HepG2 (cell line): ENCODE measurements at regions not wholly inside any gene's neighbourhood (a gene's known extent, or its start where the extent isn't known, plus 50 kb on each side); places are given as distances from the start of the nearest gene placed in this dataset.

ENCODE experiments used
- ATAC-seq: fragments of 200-7000 bp; cut with Tn5 transposase; 3 replicates; pipeline ENCODE4 v1.9.1; 2020; ENCODE audit warnings: mild to moderate bottlenecking, moderate library complexity
- BruUV-seq: library from RNA; stranded (reverse); fragments of 400-500 nt; replicated peaks from 2 replicates; lab custom pipeline; 2021; lab: Mats Ljungman, UMichigan
- CTCF ChIA-PET: fragments of 300-600 bp; formaldehyde crosslinking; extraction: SDS; loops from one replicate; lab custom pipeline; 2021; ENCODE audit warnings: low total read pairs, inconsistent platforms, low intra/inter-chr PET ratio; lab: Yijun Ruan, JAX
- POLR2A ChIA-PET: fragments of 350-600 bp; sonication (Branson Sonifier 250); formaldehyde crosslinking; loops from one replicate; lab custom pipeline; 2020; ENCODE audit warnings: antibody characterized with exemption, inconsistent platforms; lab: Yijun Ruan, JAX
- DNase-seq: peaks from one replicate; pipeline ENCODE4 v3.0.0-alpha.2; 2015; ENCODE audit warnings: low spot score
- FAIRE-seq: peaks from 3 replicates; lab custom pipeline; 2011; peaks lifted over from hg19 to GRCh38; lab: Jason Lieb, UNC
- H2AFZ ChIP-seq: one replicate; pipeline ENCODE4 v1.6.1; 2011; ENCODE audit warnings: low read length, inconsistent platforms
- H3K27ac ChIP-seq: fragments of 300-600 bp; 3 replicates; pipeline ENCODE4 v1.8.0; 2011; ENCODE audit warnings: mixed run types, mild to moderate bottlenecking, mixed read lengths, low read length, inconsistent platforms; ENCODE audit not compliant: insufficient read depth; ENCODE audit errors: extremely low read length
- H3K27me3 ChIP-seq, 2 experiments: fragments of 200-600 bp in 1 of 2; 2 replicates in 1 of 2; 3 replicates in 1 of 2; pipeline versions ENCODE4 v1.6.0 to v1.8.0; 2011; ENCODE audit warnings: low read length in 2 of 2, mild to moderate bottlenecking in 2 of 2, moderate library complexity in 2 of 2, inconsistent platforms in 1 of 2; ENCODE audit not compliant: insufficient read depth in 2 of 2, control insufficient read depth in 1 of 2
- H3K36me3 ChIP-seq, 2 experiments: fragments of 200-600 bp in 1 of 2; replicated peaks in 1 of 2; 2 replicates in 1 of 2; 3 replicates in 1 of 2; pipeline versions ENCODE4 v1.5.1 to v1.8.0; 2011; ENCODE audit warnings: low read length in 2 of 2, inconsistent platforms in 1 of 2; ENCODE audit not compliant: insufficient read depth in 2 of 2, control insufficient read depth in 1 of 2
- H3K4me1 ChIP-seq: 2 replicates; pipeline ENCODE4 v1.5.1; 2012; ENCODE audit warnings: low read length, inconsistent platforms; ENCODE audit not compliant: insufficient read depth
- H3K4me2 ChIP-seq: 2 replicates; pipeline ENCODE4 v1.6.0; 2011; ENCODE audit warnings: low read depth, low read length, inconsistent platforms
- H3K4me3 ChIP-seq, 3 experiments: fragments of 200-600 bp in 1 of 3; sonication (generic), shearing (Covaris generic) in 1 of 3; replicated peaks in 1 of 3; 2 replicates each; pipeline ENCODE4 v1.5.1; 2011 to 2016; ENCODE audit warnings: low read length in 3 of 3, inconsistent platforms in 2 of 3, low read depth in 2 of 3, mild to moderate bottlenecking in 2 of 3, control low read depth in 1 of 3, mixed read lengths in 1 of 3; ENCODE audit not compliant: insufficient read depth in 1 of 3
- H3K79me2 ChIP-seq: one replicate; pipeline ENCODE4 v1.6.1; 2011; ENCODE audit warnings: low read length, inconsistent platforms; ENCODE audit not compliant: insufficient read depth
- H3K9ac ChIP-seq: 2 replicates; pipeline ENCODE4 v1.6.0; 2011; ENCODE audit warnings: mild to moderate bottlenecking, low read depth, low read length, inconsistent platforms; ENCODE audit not compliant: insufficient read depth
- H3K9me3 ChIP-seq: 2 replicates; pipeline ENCODE4 v1.5.1; 2012; ENCODE audit warnings: mild to moderate bottlenecking, low read length
- H4K20me1 ChIP-seq: 2 replicates; pipeline ENCODE4 v1.6.0; 2011; ENCODE audit warnings: inconsistent platforms, mild to moderate bottlenecking, low read length, moderate library complexity; ENCODE audit not compliant: insufficient read depth
- MIER3 ChIP-seq: IDR thresholded peaks from 2 replicates; pipeline ENCODE4 v1.6.1; 2016; ENCODE audit warnings: missing compliant biosample characterization, borderline replicate concordance
- NCOA5 ChIP-seq: sonication (generic); formaldehyde crosslinking; IDR thresholded peaks from 2 replicates; pipeline ENCODE4 v1.4.0; 2020; ENCODE audit warnings: missing genetic modification reagents
- SKI ChIP-seq: fragments of 450-650 bp; IDR thresholded peaks from one replicate; pipeline ENCODE4 v1.6.1; 2018; ENCODE audit warnings: mild to moderate bottlenecking; ENCODE audit not compliant: partially characterized antibody
- SRF ChIP-seq: IDR thresholded peaks from 2 replicates; pipeline ENCODE4 v1.6.1; 2011; ENCODE audit warnings: mild to moderate bottlenecking, low read depth, low read length, moderate library complexity
- TCF7L2 ChIP-seq: IDR thresholded peaks from 2 replicates; pipeline ENCODE4 v1.6.1; 2011; ENCODE audit warnings: mild to moderate bottlenecking, low read depth, low read length, moderate library complexity
- THAP11 ChIP-seq: IDR thresholded peaks from 2 replicates; pipeline ENCODE4 v1.6.1; 2016; ENCODE audit warnings: missing biosample characterization, missing genetic modification reagents
- ZBTB21 ChIP-seq: sonication (generic); formaldehyde crosslinking; IDR thresholded peaks from 2 replicates; pipeline ENCODE4 v1.4.0; 2020; ENCODE audit warnings: missing genetic modification reagents
- ZEB1 ChIP-seq: IDR thresholded peaks from 2 replicates; pipeline ENCODE4 v1.6.1; 2012; ENCODE audit warnings: mild to moderate bottlenecking, low read depth, inconsistent platforms; ENCODE audit not compliant: insufficient replicate concordance
- ZKSCAN5 ChIP-seq: sonication (generic); formaldehyde crosslinking; IDR thresholded peaks from 2 replicates; pipeline ENCODE4 v1.5.1; 2020; ENCODE audit warnings: mild to moderate bottlenecking, missing genetic modification reagents
- ZNF205 ChIP-seq: IDR thresholded peaks from 2 replicates; pipeline ENCODE4 v1.6.1; 2018; ENCODE audit warnings: missing biosample characterization, missing genetic modification reagents
- ZNF350 ChIP-seq: sonication (generic); formaldehyde crosslinking; IDR thresholded peaks from 2 replicates; pipeline ENCODE4 v1.4.0; 2020; ENCODE audit warnings: mild to moderate bottlenecking, low read depth, missing genetic modification reagents, borderline replicate concordance
- ZNF562 ChIP-seq: sonication (generic); formaldehyde crosslinking; IDR thresholded peaks from 2 replicates; pipeline ENCODE4 v1.8.0; 2022; ENCODE audit warnings: missing genetic modification reagents, borderline replicate concordance
- ZSCAN21 ChIP-seq: sonication (generic); formaldehyde crosslinking; IDR thresholded peaks from 2 replicates; pipeline ENCODE4 v1.8.0; 2022; ENCODE audit warnings: mild to moderate bottlenecking, missing genetic modification reagents, moderate library complexity, borderline replicate concordance
- ZSCAN31 ChIP-seq: sonication (generic); formaldehyde crosslinking; IDR thresholded peaks from 2 replicates; pipeline ENCODE4 v1.5.0; 2020; ENCODE audit warnings: low read depth, mild to moderate bottlenecking, missing genetic modification reagents
- in situ Hi-C: cut with HindIII; loops from 2 replicates; pipeline ENCODE4 v1.10.0; 2017; ENCODE audit warnings: low pct_unique_long_range_greater_than_20kb; ENCODE audit not compliant: extremely low pct_ligation_motif_present
- intact Hi-C: fragments of 100-400 bp; cut with micrococcal nuclease; formaldehyde crosslinking; loops from one replicate; pipeline ENCODE4 v1.10.0; 2022; ENCODE audit not compliant: unreplicated experiment
- TF ChIP-seq, protein P1 (sequence below): sonication (generic); formaldehyde crosslinking; IDR thresholded peaks from 2 replicates; pipeline ENCODE4 v1.9.0; 2021; ENCODE audit warnings: missing genetic modification reagents, borderline replicate concordance
- TF ChIP-seq, protein P2 (sequence below): sonication (generic); formaldehyde crosslinking; IDR thresholded peaks from 2 replicates; pipeline ENCODE4 v1.5.1; 2020; ENCODE audit warnings: missing genetic modification reagents, mild to moderate bottlenecking, borderline replicate concordance

DNA sequence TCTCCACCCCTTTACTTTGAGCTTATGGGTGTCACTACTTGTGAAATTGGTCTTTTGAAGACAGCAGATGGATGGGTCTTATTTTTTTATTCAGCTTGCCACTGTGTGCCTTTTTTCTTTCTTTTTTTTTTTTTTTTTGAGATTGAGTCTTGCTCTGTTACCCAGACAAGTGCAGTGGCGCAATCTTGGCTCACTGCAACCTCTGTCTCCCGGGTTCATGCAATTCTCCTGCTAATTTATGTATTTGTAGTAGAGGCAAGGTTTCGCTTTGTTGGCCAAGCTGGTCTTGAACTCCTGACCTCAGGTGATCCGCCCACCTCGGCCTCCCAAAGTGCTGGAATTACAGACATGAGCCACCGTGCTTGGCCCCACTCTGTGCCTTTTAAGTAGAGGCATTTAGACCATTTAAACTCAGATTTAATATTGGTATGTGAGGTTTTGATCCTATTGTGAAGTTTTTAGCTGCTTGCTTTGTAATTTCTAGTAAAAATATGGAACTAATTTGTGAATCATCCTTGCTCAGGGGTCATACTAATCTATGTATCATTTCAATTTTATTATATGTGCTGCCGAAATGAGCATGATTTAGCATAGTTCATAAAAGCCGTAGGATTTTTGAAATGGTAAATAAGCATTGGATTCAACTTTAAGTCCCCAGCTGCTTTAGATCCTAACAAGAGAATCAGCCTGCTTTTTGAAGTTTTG is 584.5 kb downstream of the SLITRK1 start (continued):
- TF ChIP-seq ZNF562 (CRISPR knock-in tag) (no peak), ZBTB21 (CRISPR knock-in tag) (no peak), TCF7L2 (no peak), ZNF350 (CRISPR knock-in tag) (no peak), MIER3 (CRISPR knock-in tag) (no peak), NCOA5 (no peak), SRF (no peak), THAP11 (CRISPR knock-in tag) (no peak), SKI (no peak), ZSCAN31 (CRISPR knock-in tag) (no peak), ZSCAN21 (CRISPR knock-in tag) (no peak)

DNA sequence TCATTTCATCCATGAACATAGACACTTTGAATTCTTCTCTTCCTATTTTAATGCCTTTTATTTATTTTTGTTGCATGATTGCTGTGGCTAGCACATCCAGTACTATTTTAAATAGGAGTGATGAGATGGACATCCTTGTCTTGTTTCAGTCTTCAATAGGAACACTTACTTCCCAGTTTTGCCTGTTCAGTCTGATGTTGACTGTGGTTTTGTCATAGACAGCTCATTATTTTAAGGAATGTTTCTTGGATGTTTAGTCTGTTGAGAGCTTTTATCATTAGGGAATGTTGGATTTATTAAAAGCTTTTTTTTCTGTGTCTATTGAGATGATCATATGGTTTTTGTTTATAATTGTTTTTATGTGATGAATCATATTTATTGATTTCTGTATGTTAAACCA is 586.6 kb downstream of the SLITRK1 start:
- no peak overlapping the region for H3K4me3 ChIP-seq
- H3K27me3 ChIP-seq = no peaks in the 10 kb centered on the region
- no peak overlapping the region for H3K4me2 ChIP-seq
- POLR2A ChIA-PET = no interaction called here
- FAIRE-seq (no peak), DNase-seq (no peak)
- H3K4me1 ChIP-seq = no peaks in the 10 kb centered on the region
- no peak overlapping the region for H2AFZ ChIP-seq
- no peaks in the 10 kb centered on the region for H3K36me3 ChIP-seq
- in situ Hi-C loops (no loop called here), intact Hi-C loops (no loop called here)
- H3K79me2 ChIP-seq = no peaks in the 10 kb centered on the region
- H4K20me1 ChIP-seq = no peaks in the 10 kb centered on the region
- CTCF ChIA-PET = no interaction called here
- H3K9me3 ChIP-seq = peaks cover 57% of the 10 kb centered on the region
- no peak overlapping the region for H3K27ac ChIP-seq
- H3K9ac ChIP-seq = no peak overlapping the region
- TF ChIP-seq, protein P1, sequence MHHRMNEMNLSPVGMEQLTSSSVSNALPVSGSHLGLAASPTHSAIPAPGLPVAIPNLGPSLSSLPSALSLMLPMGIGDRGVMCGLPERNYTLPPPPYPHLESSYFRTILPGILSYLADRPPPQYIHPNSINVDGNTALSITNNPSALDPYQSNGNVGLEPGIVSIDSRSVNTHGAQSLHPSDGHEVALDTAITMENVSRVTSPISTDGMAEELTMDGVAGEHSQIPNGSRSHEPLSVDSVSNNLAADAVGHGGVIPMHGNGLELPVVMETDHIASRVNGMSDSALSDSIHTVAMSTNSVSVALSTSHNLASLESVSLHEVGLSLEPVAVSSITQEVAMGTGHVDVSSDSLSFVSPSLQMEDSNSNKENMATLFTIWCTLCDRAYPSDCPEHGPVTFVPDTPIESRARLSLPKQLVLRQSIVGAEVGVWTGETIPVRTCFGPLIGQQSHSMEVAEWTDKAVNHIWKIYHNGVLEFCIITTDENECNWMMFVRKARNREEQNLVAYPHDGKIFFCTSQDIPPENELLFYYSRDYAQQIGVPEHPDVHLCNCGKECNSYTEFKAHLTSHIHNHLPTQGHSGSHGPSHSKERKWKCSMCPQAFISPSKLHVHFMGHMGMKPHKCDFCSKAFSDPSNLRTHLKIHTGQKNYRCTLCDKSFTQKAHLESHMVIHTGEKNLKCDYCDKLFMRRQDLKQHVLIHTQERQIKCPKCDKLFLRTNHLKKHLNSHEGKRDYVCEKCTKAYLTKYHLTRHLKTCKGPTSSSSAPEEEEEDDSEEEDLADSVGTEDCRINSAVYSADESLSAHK (CRISPR knock-in tag) = no peak
- TF ChIP-seq ZEB1 = no peak
- no peak for TF ChIP-seq ZNF205 (CRISPR knock-in tag)
- TF ChIP-seq ZKSCAN5 (CRISPR knock-in tag) = no peak
- TF ChIP-seq, protein P2, sequence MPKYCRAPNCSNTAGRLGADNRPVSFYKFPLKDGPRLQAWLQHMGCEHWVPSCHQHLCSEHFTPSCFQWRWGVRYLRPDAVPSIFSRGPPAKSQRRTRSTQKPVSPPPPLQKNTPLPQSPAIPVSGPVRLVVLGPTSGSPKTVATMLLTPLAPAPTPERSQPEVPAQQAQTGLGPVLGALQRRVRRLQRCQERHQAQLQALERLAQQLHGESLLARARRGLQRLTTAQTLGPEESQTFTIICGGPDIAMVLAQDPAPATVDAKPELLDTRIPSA (CRISPR knock-in tag) = no peak
- TF ChIP-seq, all 625 proteins: peak for 0
- no TSS peak for BruUV-seq
- ATAC-seq = no peak
